Caco-2 (cell line): ENCODE measurements at regions not wholly inside any gene's neighbourhood (a gene's known extent, or its start where the extent isn't known, plus 50 kb on each side); places are given as distances from the start of the nearest gene placed in this dataset.

ENCODE experiments used
- BruUV-seq: library from RNA; stranded (reverse); fragments of 400-500 nt; replicated peaks from 2 replicates; lab custom pipeline; 2021; lab: Mats Ljungman, UMichigan
- CTCF ChIA-PET: fragments of 300-600 bp; sonication (Branson Sonifier 250); formaldehyde crosslinking; loops from one replicate; lab custom pipeline; 2022; ENCODE audit warnings: antibody characterized with exemption; lab: Charles Lee
- POLR2A ChIA-PET: fragments of 300-600 bp; sonication (Branson Sonifier 250); formaldehyde crosslinking; loops from one replicate; lab custom pipeline; 2022; ENCODE audit warnings: antibody characterized with exemption; lab: Charles Lee
- DNase-seq, 2 experiments: peaks; one replicate each; pipeline versions ENCODE4 v3.0.0 to v3.0.0-alpha.2; 2020 to 2022
- H3K27me3 ChIP-seq: replicated peaks from 2 replicates; pipeline ENCODE4 v1.6.0; 2011; ENCODE audit warnings: low read length; ENCODE audit not compliant: control insufficient read depth, insufficient read depth
- H3K36me3 ChIP-seq: 2 replicates; pipeline ENCODE4 v1.5.1; 2011; ENCODE audit warnings: low read length; ENCODE audit not compliant: control insufficient read depth, insufficient read depth
- H3K4me1 ChIP-seq: fragments of 250-450 bp; sonication (Bioruptor Pico); 2 replicates; pipeline ENCODE4 v1.5.1; 2020; ENCODE audit warnings: mild to moderate bottlenecking
- H3K4me3 ChIP-seq: 2 replicates; pipeline ENCODE4 v1.5.1; 2011; ENCODE audit warnings: low read depth, mild to moderate bottlenecking, control low read depth, low read length
- H3K9me3 ChIP-seq: fragments of 250-450 bp; sonication (Bioruptor Pico); 2 replicates; pipeline ENCODE4 v1.5.1; 2020; ENCODE audit warnings: mild to moderate bottlenecking, moderate library complexity
- H3K27ac Mint-ChIP-seq: one replicate; pipeline ENCODE4 v1.8.0; 2022; ENCODE audit warnings: mixed read lengths; ENCODE audit not compliant: unreplicated experiment
- H3K27me3 Mint-ChIP-seq: one replicate; pipeline ENCODE4 v1.8.0; 2022; ENCODE audit warnings: mixed read lengths; ENCODE audit not compliant: insufficient read depth, unreplicated experiment
- H3K36me3 Mint-ChIP-seq: one replicate; pipeline ENCODE4 v1.8.0; 2022; ENCODE audit warnings: mild to moderate bottlenecking, mixed read lengths; ENCODE audit not compliant: insufficient read depth, unreplicated experiment
- H3K4me1 Mint-ChIP-seq: one replicate; pipeline ENCODE4 v1.8.0; 2022; ENCODE audit warnings: low read depth, mixed read lengths; ENCODE audit not compliant: unreplicated experiment
- H3K4me3 Mint-ChIP-seq: one replicate; pipeline ENCODE4 v1.8.0; 2022; ENCODE audit warnings: mild to moderate bottlenecking, moderate library complexity, mixed read lengths; ENCODE audit not compliant: unreplicated experiment
- H3K9me3 Mint-ChIP-seq: one replicate; pipeline ENCODE4 v1.8.0; 2022; ENCODE audit warnings: mixed read lengths; ENCODE audit not compliant: unreplicated experiment
- intact Hi-C: fragments of 100-400 bp; cut with micrococcal nuclease; formaldehyde crosslinking; loops from one replicate; pipeline ENCODE4 v1.10.0; 2022; ENCODE audit not compliant: unreplicated experiment
- TF ChIP-seq, protein P1 (sequence below), 2 experiments: fragments of 200-600 bp in 1 of 2; IDR thresholded peaks; 1 replicate in 1 of 2; 2 replicates in 1 of 2; pipeline versions ENCODE4 v1.5.1 to v1.8.0; 2011 to 2022; ENCODE audit warnings: antibody characterized with exemption in 1 of 2, control low read depth in 1 of 2, inconsistent platforms in 1 of 2, low read depth in 1 of 2, low read length in 1 of 2, mild to moderate bottlenecking in 1 of 2, moderate library complexity in 1 of 2; ENCODE audit not compliant: insufficient read depth in 1 of 2, severe bottlenecking in 1 of 2, unreplicated experiment in 1 of 2

DNA sequence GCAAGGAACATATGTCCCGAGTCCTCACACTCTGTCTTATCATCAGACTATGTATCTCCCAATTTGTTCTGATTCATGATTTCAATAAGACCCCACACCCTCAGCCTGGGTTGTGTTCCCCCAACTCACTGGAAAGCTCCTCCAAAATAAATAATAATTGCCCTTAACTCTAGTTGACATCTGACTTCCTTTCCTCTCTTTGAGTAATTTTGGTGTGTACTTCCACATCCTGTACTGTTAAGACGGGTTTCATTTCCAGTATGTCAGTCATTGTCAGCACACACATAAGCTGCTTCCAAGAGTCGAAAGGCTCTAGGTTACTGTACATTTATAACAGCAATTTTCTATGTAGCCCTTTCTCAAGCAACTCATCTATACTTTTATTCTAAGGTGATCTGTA is 52.2 kb upstream of the C1QTNF7 start:
- Mint-ChIP-seq H3K9me3 (no peaks in the 10 kb centered on the region), H3K4me1 (no peaks in the 10 kb centered on the region), H3K4me3 (no peak overlapping the region), H3K27me3 (peaks cover 9% of the 10 kb centered on the region), H3K27ac (no peak overlapping the region), H3K36me3 (no peaks in the 10 kb centered on the region)
- TF ChIP-seq, protein P1, sequence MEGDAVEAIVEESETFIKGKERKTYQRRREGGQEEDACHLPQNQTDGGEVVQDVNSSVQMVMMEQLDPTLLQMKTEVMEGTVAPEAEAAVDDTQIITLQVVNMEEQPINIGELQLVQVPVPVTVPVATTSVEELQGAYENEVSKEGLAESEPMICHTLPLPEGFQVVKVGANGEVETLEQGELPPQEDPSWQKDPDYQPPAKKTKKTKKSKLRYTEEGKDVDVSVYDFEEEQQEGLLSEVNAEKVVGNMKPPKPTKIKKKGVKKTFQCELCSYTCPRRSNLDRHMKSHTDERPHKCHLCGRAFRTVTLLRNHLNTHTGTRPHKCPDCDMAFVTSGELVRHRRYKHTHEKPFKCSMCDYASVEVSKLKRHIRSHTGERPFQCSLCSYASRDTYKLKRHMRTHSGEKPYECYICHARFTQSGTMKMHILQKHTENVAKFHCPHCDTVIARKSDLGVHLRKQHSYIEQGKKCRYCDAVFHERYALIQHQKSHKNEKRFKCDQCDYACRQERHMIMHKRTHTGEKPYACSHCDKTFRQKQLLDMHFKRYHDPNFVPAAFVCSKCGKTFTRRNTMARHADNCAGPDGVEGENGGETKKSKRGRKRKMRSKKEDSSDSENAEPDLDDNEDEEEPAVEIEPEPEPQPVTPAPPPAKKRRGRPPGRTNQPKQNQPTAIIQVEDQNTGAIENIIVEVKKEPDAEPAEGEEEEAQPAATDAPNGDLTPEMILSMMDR (IDR thresholded peaks at IDR 0.05; ENCODE audit: insufficient read depth in 1 of 2, low read depth in 1 of 2, low read length in 1 of 2, severe bottlenecking in 1 of 2, unreplicated experiment in 1 of 2), result no peak
- Histone ChIP-seq H3K9me3 (no peaks in the 10 kb centered on the region), H3K4me1 (no peaks in the 10 kb centered on the region), H3K27me3 (no peaks in the 10 kb centered on the region), H3K36me3 (no peaks in the 10 kb centered on the region), H3K4me3 (no peak overlapping the region)
- intact Hi-C loops, result no loop called here
- BruUV-seq, result no TSS peak
- ChIA-PET CTCF (no interaction called here), POLR2A (no interaction called here)
- DNase-seq, result no peak

DNA sequence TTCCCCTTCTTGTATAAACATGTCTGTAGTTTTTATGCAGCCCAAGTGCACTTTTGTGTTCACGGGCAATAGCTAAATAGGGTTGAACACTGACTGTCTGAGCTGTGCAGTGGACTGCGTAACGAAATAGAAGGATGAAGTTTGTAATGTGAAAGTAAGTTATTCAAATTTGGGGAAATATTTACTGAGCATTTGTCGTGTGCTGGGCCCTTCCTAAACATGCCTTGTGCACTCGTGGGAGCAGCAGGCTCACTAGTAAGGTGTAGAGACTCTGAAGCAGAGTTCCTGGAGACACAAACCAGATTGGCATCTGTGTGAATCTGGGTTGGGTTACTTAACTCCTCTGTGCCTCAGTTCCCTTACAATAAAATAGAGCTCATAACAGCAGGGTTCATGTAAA is 51.7 kb upstream of the C1QTNF7 start:
- no TSS peak for BruUV-seq
- H3K27ac Mint-ChIP-seq, result no peak overlapping the region
- no peaks in the 10 kb centered on the region for H3K9me3 Mint-ChIP-seq
- ChIA-PET POLR2A (no interaction called here), CTCF (no interaction called here)
- Histone ChIP-seq H3K4me3 (no peak overlapping the region), H3K4me1 (no peaks in the 10 kb centered on the region), H3K9me3 (no peaks in the 10 kb centered on the region), H3K36me3 (no peaks in the 10 kb centered on the region), H3K27me3 (no peaks in the 10 kb centered on the region)
- intact Hi-C loops, result no loop called here
- no peaks in the 10 kb centered on the region for H3K36me3 Mint-ChIP-seq
- DNase-seq, result no peak
- TF ChIP-seq, protein P1 (IDR thresholded peaks at IDR 0.05; ENCODE audit: insufficient read depth in 1 of 2, low read depth in 1 of 2, low read length in 1 of 2, severe bottlenecking in 1 of 2, unreplicated experiment in 1 of 2), result no peak
- H3K4me3 Mint-ChIP-seq, result no peak overlapping the region
- H3K27me3 Mint-ChIP-seq, result peaks cover 9% of the 10 kb centered on the region
- H3K4me1 Mint-ChIP-seq, result no peaks in the 10 kb centered on the region

DNA sequence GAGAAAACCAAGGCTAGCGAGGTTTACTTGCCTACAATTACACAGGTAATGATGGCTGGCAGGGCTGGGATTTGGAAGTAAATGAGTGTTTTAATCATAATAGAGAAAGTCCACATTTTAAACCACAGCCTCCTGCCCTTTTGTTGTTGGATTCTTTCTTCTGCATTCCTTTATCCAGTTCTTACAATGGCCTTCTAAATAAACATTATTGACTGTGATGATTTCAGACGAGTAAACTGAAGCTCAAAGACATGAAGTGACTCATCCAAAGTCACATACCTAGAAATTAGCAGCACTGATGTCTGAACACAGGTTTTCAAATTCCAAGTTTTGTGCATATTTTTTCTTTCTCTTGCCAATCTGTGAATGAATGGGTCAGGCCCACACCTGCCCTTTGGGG is 51.2 kb upstream of the C1QTNF7 start:
- ChIA-PET POLR2A (no interaction called here), CTCF (no interaction called here)
- intact Hi-C loops, result no loop called here
- H3K27me3 Mint-ChIP-seq, result peaks cover 5% of the 10 kb centered on the region
- H3K27ac Mint-ChIP-seq, result no peak overlapping the region
- DNase-seq, result no peak
- no peaks in the 10 kb centered on the region for H3K9me3 ChIP-seq
- no peaks in the 10 kb centered on the region for H3K9me3 Mint-ChIP-seq
- no peaks in the 10 kb centered on the region for H3K4me1 ChIP-seq
- H3K4me3 Mint-ChIP-seq, result no peak overlapping the region
- no peak overlapping the region for H3K4me3 ChIP-seq
- no peaks in the 10 kb centered on the region for H3K36me3 Mint-ChIP-seq
- BruUV-seq, result no TSS peak
- TF ChIP-seq, protein P1 (IDR thresholded peaks at IDR 0.05; ENCODE audit: insufficient read depth in 1 of 2, low read depth in 1 of 2, low read length in 1 of 2, severe bottlenecking in 1 of 2, unreplicated experiment in 1 of 2), result no peak
- no peaks in the 10 kb centered on the region for H3K36me3 ChIP-seq
- no peaks in the 10 kb centered on the region for H3K27me3 ChIP-seq
- no peaks in the 10 kb centered on the region for H3K4me1 Mint-ChIP-seq
